ENCODE measurements at regions not wholly inside any gene's neighbourhood (a gene's known extent, or its start where the extent isn't known, plus 50 kb on each side); places are given as distances from the start of the nearest gene placed in this dataset.

DNA sequence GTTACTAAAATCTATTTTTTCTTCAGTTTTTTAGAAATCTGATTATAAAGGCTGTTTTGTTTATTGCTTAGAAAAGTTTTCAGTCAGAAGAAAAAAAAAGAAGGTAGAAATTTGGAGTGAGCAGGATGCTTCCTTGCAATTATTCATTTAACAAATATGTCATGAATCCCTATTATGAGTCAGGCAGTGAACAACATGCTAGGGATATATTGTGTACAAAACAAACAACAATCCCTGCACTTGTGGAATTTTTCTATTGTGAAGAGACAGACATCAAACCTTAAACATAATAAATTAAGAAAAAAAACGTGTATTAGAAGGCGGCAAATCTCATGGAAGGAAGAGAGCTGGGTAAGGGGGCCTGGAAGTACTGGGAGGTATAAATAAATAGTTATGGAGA lies 664.1 kb upstream of the CAMK1G start:
- H3K27me3 ChIP-seq, result no peaks in the 10 kb centered on the region
- H3K27ac ChIP-seq, result no peak overlapping the region
- intact Hi-C loops (cut with DNase I), result no loop called here
- no peaks in the 10 kb centered on the region for H3K9me3 ChIP-seq
- no peak for DNase-seq (ENCODE audit: low spot score in 2 of 2)
- H3K36me3 ChIP-seq, result no peaks in the 10 kb centered on the region
- H3K4me3 ChIP-seq, result no peak overlapping the region
- no peaks in the 10 kb centered on the region for H3K4me1 ChIP-seq
- TF ChIP-seq, protein P1, sequence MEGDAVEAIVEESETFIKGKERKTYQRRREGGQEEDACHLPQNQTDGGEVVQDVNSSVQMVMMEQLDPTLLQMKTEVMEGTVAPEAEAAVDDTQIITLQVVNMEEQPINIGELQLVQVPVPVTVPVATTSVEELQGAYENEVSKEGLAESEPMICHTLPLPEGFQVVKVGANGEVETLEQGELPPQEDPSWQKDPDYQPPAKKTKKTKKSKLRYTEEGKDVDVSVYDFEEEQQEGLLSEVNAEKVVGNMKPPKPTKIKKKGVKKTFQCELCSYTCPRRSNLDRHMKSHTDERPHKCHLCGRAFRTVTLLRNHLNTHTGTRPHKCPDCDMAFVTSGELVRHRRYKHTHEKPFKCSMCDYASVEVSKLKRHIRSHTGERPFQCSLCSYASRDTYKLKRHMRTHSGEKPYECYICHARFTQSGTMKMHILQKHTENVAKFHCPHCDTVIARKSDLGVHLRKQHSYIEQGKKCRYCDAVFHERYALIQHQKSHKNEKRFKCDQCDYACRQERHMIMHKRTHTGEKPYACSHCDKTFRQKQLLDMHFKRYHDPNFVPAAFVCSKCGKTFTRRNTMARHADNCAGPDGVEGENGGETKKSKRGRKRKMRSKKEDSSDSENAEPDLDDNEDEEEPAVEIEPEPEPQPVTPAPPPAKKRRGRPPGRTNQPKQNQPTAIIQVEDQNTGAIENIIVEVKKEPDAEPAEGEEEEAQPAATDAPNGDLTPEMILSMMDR (IDR thresholded peaks at IDR 0.05), result no peak

DNA sequence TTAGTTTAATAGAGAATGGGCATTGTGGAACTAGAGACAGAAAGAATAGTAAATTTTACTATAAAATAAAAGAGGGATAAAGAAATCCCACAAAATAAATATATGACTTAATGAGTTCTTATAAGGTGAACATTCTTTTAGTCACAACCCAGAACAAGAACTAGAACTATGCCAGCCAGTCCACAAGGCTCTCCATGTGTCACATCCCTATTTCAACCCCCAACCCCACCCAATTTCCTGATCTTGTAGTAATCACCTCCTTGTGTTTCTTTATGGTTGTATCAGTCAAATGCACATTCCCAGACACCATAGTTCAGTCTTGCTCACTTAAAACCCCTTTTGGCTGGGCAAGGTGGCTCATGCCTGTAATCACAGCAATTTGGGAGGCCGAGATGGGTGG lies 662.3 kb upstream of the CAMK1G start:
- Histone ChIP-seq H3K4me3 (no peak overlapping the region), H3K27me3 (no peaks in the 10 kb centered on the region), H3K4me1 (no peaks in the 10 kb centered on the region), H3K36me3 (no peaks in the 10 kb centered on the region), H3K9me3 (no peaks in the 10 kb centered on the region), H3K27ac (no peak overlapping the region)
- no peak for DNase-seq (ENCODE audit: low spot score in 2 of 2)
- intact Hi-C loops (cut with DNase I), result no loop called here
- TF ChIP-seq, protein P1 (IDR thresholded peaks at IDR 0.05), result no peak

DNA sequence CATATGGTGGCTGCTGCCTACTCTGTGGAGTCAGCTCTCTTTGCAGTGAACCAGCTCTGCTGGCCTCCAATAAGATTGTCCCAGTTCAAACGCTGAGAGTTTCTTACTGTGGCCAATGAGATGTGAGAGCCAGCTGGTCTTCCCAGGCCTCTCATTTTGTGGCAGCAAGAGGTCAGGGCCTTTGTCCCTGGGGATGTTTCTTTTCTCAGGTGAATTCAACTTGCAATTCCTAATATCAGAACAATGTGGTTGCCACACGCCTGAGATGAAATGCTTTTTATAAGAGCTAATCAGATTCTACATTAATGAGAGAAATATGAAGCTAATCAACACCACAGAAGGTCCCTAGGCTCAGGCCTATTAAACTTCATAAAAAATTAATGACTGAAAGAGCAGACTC lies 660.1 kb upstream of the CAMK1G start:
- no peak for DNase-seq (ENCODE audit: low spot score in 2 of 2)
- H3K9me3 ChIP-seq, result no peaks in the 10 kb centered on the region

DNA sequence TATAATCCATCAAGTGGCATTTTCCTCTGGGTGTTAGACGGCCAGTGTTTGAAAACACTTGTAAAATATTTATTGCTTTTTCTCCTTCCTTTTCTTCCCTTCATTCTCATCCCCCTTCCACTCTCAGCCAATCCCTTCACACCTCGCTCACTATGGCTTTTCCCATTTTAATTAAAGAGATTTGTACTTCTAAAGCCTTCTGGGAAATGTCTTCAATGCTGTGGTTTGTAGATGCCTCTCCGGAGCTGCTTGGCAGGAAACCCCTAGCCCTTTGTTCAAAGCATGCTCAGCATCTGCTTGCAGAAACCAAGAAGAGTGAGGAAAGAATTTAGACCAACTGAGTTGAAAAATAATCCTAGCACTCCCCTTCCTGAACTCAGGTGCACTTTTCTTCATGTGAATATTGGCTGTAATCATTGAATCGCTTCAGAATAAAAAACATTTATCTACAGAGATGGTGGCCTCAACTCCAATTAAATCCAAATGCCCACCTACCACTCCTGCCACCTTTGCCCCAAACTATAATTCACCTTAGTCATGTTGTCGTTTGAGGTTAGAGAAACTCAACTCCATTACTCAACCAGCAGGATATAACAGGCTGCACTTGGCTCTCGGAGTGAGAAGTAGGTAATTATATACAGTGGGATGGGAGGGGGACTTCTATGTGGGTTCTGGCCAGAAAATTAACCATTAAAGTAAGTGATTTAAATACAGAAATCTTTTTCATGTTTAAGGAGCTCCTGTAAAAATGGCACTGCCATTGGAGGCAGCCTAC lies 659.4 kb upstream of the CAMK1G start:
- H3K36me3 ChIP-seq, result no peaks in the 10 kb centered on the region
- intact Hi-C loops (cut with DNase I), result no loop called here
- H3K4me1 ChIP-seq, result no peaks in the 10 kb centered on the region
- DNase-seq (ENCODE audit: low spot score in 2 of 2), result no peak
- no peak overlapping the region for H3K27ac ChIP-seq
- TF ChIP-seq, protein P1 (IDR thresholded peaks at IDR 0.05), result no peak
- H3K4me3 ChIP-seq, result no peak overlapping the region
- H3K9me3 ChIP-seq, result no peaks in the 10 kb centered on the region
- no peaks in the 10 kb centered on the region for H3K27me3 ChIP-seq

More for the DNA sequence above, 660.1 kb upstream of the CAMK1G start:
- Histone ChIP-seq H3K4me1 (no peaks in the 10 kb centered on the region), H3K4me3 (no peak overlapping the region), H3K27ac (no peak overlapping the region), H3K27me3 (no peaks in the 10 kb centered on the region), H3K36me3 (no peaks in the 10 kb centered on the region)
- TF ChIP-seq, protein P1 (IDR thresholded peaks at IDR 0.05), result no peak
- intact Hi-C loops (cut with DNase I), result no loop called here

DNA sequence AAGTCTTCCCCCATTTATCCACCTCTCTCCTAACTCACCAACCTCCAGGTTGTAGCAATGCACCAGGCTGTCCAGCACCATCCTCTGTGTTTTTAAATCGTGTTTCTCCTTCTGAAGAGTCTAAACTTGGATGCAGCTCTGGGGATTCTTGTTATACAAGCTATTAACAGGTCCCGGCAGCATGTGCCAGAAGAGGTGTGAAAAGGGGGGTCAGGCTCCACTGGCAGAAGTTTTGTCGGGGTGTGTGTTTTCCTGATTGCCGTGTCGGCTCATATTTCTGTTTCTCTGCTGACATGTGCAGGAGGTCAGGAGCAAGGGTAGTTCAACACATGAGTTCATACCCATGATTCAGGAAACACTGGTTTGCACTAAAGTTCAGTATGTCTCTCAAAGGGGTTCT lies 658.6 kb upstream of the CAMK1G start:
- no peak for DNase-seq (ENCODE audit: low spot score in 2 of 2)
- Histone ChIP-seq H3K4me3 (no peak overlapping the region), H3K27ac (no peak overlapping the region), H3K27me3 (no peaks in the 10 kb centered on the region), H3K4me1 (no peaks in the 10 kb centered on the region), H3K9me3 (no peaks in the 10 kb centered on the region), H3K36me3 (no peaks in the 10 kb centered on the region)
- intact Hi-C loops (cut with DNase I), result no loop called here
- TF ChIP-seq, protein P1 (IDR thresholded peaks at IDR 0.05), result no peak

Measured in ascending aorta (tissue), 2 donors.